Endometrium (tissue), 2 donors: ENCODE measurements at regions not wholly inside any gene's neighbourhood (a gene's known extent, or its start where the extent isn't known, plus 50 kb on each side); places are given as distances from the start of the nearest gene placed in this dataset.
A peak's percentile ranks its signal among the peaks of the same experiment; 100 is the strongest.

ENCODE experiments used
- FAIRE-seq: peaks from 2 replicates; lab custom pipeline; 2012; peaks lifted over from hg19 to GRCh38; lab: Jason Lieb, UNC
- donor health status: control.
- donor health status: control.

- no peak for FAIRE-seq
Measured at GRCh38 chr7:67553378-67553777, 556.7 kb downstream of the TYW1 start.

- no peak for FAIRE-seq
Measured at GRCh38 chr7:67554986-67555385, 558.4 kb downstream of the TYW1 start.

DNA sequence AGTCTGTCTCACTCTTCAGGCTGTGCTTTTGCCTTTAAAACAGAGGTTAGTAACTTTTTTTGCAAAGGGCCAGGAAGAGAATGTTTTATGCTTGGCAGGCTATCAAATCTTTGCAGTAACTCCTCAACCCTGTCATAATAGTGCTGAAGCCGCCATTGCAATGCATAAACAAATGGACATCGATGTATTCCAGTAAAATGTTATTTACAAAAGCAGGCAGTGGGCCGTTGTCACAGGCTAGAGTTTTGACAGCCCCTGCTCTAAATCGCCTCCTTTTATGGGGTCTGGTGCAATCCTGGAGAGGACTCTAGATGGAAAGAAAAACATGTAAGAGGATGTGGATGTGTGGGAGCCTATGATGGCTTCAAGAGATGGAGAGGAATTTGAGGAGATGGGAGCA, 568.3 kb downstream of the TYW1 start:
- peak; percentile 99 for FAIRE-seq

DNA sequence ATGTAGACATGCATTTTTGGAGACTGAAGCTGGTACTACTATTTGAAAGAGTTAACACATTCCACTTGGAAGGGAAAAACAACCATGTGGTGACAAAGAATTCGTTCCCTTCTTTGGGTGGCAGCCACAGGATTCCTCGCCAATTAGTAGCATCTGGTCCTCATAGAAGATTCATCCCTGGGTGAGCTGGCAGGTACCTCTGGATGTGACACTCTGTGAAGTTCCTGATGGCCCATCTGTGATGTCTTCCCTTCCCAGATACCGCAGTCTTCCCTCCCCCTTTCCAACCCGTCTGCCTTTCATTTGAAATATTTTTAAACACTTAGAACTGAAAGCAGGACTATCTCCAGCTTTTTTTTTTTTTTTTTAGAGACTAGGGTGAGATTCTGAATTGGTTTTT, 569.5 kb downstream of the TYW1 start:
- FAIRE-seq: no peak

DNA sequence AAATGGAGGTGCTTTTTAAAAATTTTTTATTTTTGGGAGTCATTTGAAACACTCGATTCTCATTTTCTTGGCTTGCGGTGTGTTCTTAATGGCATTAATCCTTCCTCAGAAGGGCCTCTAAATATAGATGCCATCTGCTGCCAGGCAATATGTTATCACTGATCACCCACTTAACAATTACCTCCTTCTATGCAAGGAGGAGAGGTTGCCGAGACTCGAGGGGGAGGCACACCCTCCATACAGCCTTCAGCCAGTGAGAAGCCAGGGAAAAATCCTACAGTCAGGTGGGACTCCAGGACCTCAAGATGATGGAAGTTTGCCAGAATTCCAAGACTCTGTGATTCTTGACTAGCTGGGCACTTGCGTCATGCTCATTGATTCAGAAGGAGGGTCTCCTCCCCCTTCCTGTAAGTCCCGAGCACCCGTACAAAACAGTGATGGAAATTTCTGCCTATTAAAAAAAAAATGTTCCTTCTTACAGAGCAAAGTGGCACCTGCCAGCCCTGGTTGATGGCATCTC, 574.5 kb downstream of the TYW1 start:
- no peak for FAIRE-seq

- FAIRE-seq: no peak
Measured at GRCh38 chr7:67573639-67574038, 577.0 kb downstream of the TYW1 start.

- FAIRE-seq: no peak
Measured at GRCh38 chr7:67588631-67589030, 592.0 kb downstream of the TYW1 start.

DNA sequence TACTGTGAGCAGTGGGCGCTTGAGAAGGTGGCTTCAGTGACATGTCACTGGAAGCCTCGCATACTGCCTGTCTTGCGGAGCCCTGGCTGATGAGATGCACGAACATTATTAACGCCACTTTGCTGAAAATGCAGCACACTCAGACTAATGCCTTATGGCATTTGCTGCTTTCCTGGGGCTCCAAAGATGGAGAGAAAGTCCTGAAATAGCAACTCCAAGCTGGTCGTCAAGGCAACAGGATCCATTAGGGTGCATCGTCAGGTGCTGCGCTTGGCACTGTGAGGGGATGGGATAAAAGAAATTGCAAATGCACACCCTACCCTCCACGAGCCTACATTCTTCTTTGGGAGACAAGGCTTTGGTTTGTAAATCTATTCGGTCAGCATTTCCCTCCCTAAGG, 592.5 kb downstream of the TYW1 start:
- FAIRE-seq: no peak

GRCh38 chr7:67590649-67591048, 594.0 kb downstream of the TYW1 start:
- no peak for FAIRE-seq

- FAIRE-seq: no peak
Measured at GRCh38 chr7:67593794-67594193, 597.2 kb downstream of the TYW1 start.

DNA sequence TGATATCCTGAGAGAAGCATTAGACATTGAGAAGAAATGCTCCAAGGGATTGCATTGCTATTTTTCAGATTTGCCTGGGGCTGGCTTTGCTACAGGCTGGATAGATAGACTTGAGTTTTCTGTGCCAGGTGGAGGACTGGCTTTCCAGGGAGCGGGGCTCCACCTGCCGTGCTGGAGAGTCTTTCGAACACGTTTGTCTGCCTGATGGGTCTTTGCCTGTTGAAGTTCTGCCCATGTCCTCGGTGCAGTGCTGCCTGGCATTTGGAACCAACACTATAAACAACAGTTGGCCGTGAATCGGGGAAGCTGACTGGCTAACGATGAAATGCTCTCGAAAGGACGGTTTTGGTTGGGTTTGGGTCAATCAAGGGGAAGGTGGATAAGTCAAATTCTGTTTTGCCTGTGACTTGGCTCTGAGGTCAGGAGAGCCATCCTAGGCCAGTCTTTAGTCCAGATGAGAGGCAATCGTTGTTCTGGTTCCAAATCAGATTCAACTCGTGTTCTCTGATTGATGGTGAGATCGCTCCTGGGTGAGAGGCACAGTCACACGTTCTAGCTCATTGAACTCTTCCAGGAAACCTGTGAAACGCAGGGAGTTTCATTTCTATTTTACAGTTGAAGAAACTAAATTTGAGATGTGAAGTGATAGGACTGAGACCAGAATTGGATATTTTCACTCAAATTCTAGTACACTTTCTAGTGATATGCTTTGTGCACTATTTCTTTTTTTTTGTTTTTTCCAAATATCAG, 599.0 kb downstream of the TYW1 start:
- FAIRE-seq: no peak

GRCh38 chr7:67597161-67597560, 600.5 kb downstream of the TYW1 start:
- FAIRE-seq: no peak

- no peak for FAIRE-seq
Measured at GRCh38 chr7:67598469-67598868, 601.8 kb downstream of the TYW1 start.

DNA sequence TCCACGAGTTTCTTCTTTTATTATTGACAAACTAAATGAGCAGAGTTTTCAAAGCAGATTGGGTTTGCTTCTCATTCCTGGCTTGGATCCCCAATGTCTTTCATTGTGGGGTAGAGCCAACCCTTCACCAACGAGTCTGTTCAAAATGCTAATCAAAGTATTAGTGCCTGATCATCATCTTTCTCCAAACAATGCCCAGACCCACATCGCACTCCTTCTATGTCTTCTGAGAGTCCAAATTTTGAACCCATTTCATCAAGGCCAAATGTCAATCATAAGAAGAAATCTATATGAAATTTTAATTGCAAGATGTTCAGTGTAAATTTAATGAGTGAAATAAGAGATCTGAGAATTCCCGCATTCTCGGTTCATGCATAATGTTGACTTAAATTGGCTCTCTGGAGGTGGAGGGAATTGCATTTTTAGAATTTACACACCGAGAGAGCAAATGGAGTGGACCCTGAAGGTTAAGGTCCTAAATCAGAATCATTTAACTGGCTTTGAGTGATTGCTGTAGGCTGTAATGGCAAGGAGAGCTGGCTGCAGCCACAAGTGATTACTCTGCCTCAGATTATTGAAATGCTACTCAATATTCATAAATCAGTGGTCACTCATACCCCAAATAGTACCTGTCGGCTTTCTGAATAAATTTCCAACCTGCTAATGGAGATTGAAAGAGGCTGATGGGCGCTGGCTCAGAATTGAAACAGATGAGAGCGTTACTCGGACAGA, 602.9 kb downstream of the TYW1 start:
- FAIRE-seq: no peak

DNA sequence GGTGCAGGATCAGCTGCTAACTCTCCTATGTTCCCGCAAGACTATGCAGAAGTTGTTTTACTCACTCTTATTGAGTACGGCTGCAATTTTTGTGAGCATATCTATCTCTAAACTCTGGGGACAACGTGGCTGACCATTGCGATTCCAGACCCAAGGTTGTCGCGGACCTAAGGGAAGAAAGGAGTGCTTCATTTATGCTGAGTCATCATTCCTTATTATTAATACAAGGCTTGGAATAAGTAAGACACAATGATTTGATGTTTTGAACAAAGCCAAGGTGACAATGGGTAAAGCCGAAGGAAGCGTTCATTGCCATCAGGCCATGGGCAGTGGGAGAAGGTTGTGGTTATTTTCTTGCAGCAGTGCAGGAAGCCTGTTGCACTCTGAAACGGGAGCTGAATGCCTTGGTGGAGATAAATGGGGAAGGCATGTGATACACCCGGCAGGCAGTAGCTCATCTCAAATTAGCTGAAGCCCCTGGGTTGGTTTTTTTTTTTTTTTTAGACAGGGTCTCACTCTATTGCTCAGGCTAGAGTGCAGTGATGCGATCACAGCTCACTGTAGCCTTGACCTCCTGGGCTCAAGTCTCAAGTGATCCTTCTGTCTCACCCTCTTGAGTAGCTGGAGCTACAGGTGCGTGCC, 605.7 kb downstream of the TYW1 start:
- FAIRE-seq: no peak

DNA sequence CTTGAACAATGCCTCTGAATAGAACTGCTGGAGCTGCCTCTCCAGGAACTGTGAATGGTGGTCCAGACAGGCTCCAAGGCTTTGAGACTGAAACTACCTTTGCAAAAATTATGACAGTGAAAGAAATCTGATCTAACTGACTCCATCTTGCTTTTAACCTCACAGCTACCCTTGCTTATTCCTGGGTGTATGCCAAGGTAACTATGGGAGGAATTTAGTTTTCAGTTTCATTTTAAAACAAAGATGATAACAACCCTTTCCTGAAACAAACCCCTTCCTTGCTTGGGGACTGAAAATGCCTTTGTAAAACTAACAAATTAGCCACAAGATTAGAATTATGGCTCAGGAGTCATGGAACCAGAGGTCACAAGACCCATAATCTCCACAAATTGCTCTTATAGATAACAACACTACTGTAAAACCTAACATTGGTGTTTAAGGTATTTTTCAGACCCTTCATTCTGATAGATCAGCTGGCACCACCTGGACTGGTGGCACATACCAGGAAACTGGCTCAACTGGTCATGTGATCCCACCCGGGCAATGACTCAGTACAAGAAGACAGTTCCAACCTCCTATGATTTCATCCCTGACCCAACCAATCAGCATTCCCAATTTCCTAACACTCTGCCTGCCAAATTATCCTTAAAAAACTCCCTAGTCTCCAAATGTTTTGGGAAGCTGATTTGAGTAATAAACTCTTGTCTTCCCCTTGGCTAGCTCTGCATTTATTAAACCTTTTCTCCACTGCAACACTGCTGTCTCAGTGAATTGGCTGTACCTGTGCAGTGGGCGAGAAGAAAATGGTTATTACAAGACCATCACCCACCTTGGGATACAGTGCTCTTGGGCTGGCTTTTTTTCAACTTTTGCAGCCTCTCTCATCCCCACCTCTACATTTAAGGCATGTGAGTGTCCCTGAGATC, 608.1 kb downstream of the TYW1 start:
- no peak for FAIRE-seq

DNA sequence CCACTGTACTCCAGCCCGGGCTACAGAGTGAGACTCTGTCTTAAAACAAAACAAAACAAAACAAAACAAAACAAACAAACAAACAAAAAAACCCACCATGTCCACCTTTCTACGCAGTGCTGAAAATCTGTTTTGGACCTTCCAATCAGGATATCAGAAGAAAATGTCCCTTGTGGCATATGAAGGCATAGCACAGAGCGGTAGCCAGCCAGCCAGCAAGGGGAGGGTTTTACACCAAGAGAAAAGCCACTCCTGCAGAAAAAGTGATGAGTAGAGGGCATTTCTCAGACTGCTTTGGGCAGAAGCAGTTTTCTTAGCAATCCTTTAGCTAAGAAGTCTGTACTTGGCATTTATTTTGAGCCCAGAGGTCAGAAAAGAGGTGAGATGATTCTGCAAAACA, 612.2 kb downstream of the TYW1 start:
- FAIRE-seq: no peak

GRCh38 chr7:67610897-67611296, 614.3 kb downstream of the TYW1 start:
- FAIRE-seq: no peak

GRCh38 chr7:67614843-67615242, 618.2 kb downstream of the TYW1 start:
- FAIRE-seq: no peak

DNA sequence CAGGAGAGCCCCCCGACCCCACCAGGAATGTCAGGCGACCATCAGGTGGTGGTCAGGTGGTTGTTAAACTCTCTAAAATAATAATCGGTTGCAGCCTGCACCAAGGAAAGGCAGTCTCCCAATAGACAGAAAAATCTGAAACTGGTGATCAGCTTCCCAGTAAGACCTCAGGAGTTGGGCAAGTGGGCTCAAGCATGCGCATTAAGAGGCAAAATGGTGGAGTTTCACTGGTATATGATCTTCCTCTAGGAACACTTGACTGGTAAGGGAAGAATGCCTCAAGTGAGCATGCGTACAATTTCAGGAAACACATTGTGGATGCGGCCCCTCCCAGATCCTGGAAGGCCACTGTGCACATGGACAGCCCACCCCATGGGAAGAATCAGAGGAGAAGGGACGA, 619.9 kb downstream of the TYW1 start:
- no peak for FAIRE-seq

DNA sequence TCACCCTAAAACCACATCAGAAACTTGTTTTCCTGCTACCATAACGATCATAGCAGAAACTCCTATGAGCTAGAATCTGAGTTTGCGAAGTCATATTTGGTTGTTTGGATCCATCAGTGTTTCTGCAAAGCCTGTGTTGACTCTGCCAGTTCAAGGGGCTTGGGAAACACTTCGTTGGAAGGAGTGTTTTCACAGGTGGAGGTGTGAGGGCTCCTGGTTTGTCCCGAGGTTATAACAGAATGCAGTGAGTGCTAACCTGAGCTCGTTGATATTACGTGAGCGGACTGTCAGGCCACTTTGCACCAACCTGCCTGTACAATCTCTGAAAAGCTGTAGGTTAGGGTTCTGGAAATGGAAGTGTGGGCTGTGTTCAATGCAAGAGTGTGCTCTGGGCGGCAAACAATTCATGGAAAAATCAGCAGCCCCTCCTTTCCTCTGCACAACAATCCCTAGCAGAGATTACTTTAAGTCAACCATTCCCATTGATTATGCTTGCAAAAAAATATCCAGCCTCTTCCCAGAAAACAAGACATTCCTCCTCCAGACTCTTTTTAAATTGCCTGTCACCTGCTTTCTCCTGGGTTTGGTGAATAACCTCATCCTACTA, 622.0 kb downstream of the TYW1 start:
- FAIRE-seq: no peak

DNA sequence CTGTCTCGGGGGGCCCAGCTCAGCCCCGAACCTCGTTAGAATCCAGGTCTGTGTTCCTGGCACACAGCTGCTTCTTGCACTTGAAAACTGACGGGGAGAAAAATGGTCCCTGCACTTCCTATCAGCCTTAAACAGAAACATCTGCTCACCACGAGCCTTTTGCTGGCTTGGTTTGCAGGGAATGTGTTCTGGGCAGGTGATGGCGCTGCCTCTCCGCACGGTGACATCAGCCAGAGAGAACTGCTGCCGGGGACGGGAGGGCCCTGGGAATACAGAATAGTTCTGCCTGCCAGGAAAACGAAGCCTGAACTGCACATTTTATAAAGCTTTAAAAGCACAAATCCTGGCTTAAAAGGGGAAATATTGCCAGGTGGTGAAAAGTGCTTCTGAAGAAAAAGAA, 622.5 kb downstream of the TYW1 start:
- FAIRE-seq: no peak
